Memory B cell (primary cell): ENCODE measurements at regions not wholly inside any gene's neighbourhood (a gene's known extent, or its start where the extent isn't known, plus 50 kb on each side); places are given as distances from the start of the nearest gene placed in this dataset.

Source experiments
- ATAC-seq: fragments of 150-1000 bp; cut with Tn5 transposase; 2 replicates; pipeline ENCODE4 v1.10.0; 2021; ENCODE audit warnings: low read depth, mild to moderate bottlenecking, moderate library complexity
- DNase-seq, 2 donors: peaks; one replicate each; pipeline ENCODE4 v3.0.0; 2022; ENCODE audit warnings: low spot score in 2 of 2
- H3K27ac Mint-ChIP-seq: one replicate; pipeline ENCODE4 v1.8.0; 2022; ENCODE audit warnings: mild to moderate bottlenecking, moderate library complexity, mixed read lengths
- H3K27me3 Mint-ChIP-seq: one replicate; pipeline ENCODE4 v1.8.0; 2022; ENCODE audit warnings: mixed read lengths
- H3K36me3 Mint-ChIP-seq: one replicate; pipeline ENCODE4 v1.8.0; 2022; ENCODE audit warnings: mild to moderate bottlenecking, mixed read lengths
- H3K4me1 Mint-ChIP-seq: one replicate; pipeline ENCODE4 v1.8.0; 2022; ENCODE audit warnings: mixed read lengths
- H3K4me3 Mint-ChIP-seq: one replicate; pipeline ENCODE4 v1.8.0; 2022; ENCODE audit warnings: mild to moderate bottlenecking, moderate library complexity, mixed read lengths
- H3K9me3 Mint-ChIP-seq: one replicate; pipeline ENCODE4 v1.8.0; 2022; ENCODE audit warnings: mixed read lengths

- H3K4me3 Mint-ChIP-seq = no peak overlapping the region
- no peak for ATAC-seq
- H3K27ac Mint-ChIP-seq = no peak overlapping the region
- no peaks in the 10 kb centered on the region for H3K36me3 Mint-ChIP-seq
- H3K9me3 Mint-ChIP-seq = peaks cover 5% of the 10 kb centered on the region
- no peaks in the 10 kb centered on the region for H3K4me1 Mint-ChIP-seq
- H3K27me3 Mint-ChIP-seq = peaks cover 5% of the 10 kb centered on the region
- DNase-seq = no peak
Measured at GRCh38 chr10:47198221-47198620, 101.8 kb upstream of the GDF10 start.

GRCh38 chr10:47205192-47205591 lies 94.8 kb upstream of the GDF10 start:
- no peaks in the 10 kb centered on the region for H3K4me1 Mint-ChIP-seq
- H3K9me3 Mint-ChIP-seq = peaks cover 5% of the 10 kb centered on the region
- no peaks in the 10 kb centered on the region for H3K36me3 Mint-ChIP-seq
- peaks cover 8% of the 10 kb centered on the region for H3K27me3 Mint-ChIP-seq
- no peak overlapping the region for H3K4me3 Mint-ChIP-seq
- no peak overlapping the region for H3K27ac Mint-ChIP-seq
- ATAC-seq = no peak
- no peak for DNase-seq

- no peak for ATAC-seq
- Mint-ChIP-seq H3K9me3 (peaks cover 2% of the 10 kb centered on the region), H3K27me3 (peaks cover 5% of the 10 kb centered on the region), H3K27ac (no peak overlapping the region), H3K4me1 (no peaks in the 10 kb centered on the region), H3K36me3 (peaks cover 2% of the 10 kb centered on the region), H3K4me3 (no peak overlapping the region)
- DNase-seq = no peak
Measured at GRCh38 chr10:47206449-47207280, 93.3 kb upstream of the GDF10 start.

DNA sequence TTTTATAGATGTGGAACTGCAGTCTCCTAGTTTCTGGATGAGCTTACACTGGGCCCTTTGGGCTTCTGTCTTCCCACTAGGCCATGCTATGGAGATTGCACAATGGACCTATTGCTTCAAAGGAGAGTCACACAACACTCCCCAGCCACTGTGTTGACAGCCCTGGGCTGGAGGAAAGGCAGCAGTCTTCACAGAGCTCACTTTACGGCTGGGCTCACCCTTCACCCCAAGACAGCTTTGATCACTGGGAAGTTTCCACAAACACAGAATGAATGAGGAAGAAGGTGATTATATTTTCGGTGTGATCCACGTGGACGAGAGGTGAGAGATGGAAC lies 92.7 kb upstream of the GDF10 start:
- DNase-seq = no peak
- H3K9me3 Mint-ChIP-seq = peaks cover 3% of the 10 kb centered on the region
- no peak overlapping the region for H3K27ac Mint-ChIP-seq
- H3K4me1 Mint-ChIP-seq = no peaks in the 10 kb centered on the region
- peaks cover 2% of the 10 kb centered on the region for H3K36me3 Mint-ChIP-seq
- ATAC-seq = no peak
- peaks cover 5% of the 10 kb centered on the region for H3K27me3 Mint-ChIP-seq
- H3K4me3 Mint-ChIP-seq = no peak overlapping the region

GRCh38 chr10:47207894-47208469 lies 92.0 kb upstream of the GDF10 start:
- Mint-ChIP-seq H3K27me3 (peaks cover 5% of the 10 kb centered on the region), H3K4me1 (no peaks in the 10 kb centered on the region)

DNA sequence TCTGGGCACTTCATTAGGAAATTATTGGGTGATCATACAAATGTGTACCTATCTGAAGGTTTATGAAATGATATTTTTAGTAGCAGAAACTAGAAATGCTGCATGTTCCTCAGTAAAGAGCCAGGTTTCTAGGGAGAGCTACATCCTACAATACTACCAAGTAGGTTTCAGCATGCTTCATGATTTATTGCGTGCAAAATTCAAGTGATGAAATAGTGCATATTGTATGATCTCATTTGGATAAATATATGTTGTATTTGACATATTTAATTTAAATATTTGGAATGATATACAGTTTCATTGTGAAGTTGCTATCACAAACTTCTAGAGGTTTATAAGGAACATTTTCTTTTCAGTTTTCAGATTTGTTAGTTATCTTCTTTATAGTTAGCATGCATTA lies 90.5 kb upstream of the GDF10 start:
- no peak overlapping the region for H3K4me3 Mint-ChIP-seq
- no peaks in the 10 kb centered on the region for H3K4me1 Mint-ChIP-seq
- no peak for ATAC-seq
- peaks cover 5% of the 10 kb centered on the region for H3K27me3 Mint-ChIP-seq
- peaks cover 5% of the 10 kb centered on the region for H3K9me3 Mint-ChIP-seq
- no peak for DNase-seq
- H3K36me3 Mint-ChIP-seq = peaks cover 2% of the 10 kb centered on the region
- no peak overlapping the region for H3K27ac Mint-ChIP-seq

More at GRCh38 chr10:47207894-47208469, 92.0 kb upstream of the GDF10 start:
- H3K9me3 Mint-ChIP-seq = peaks cover 7% of the 10 kb centered on the region
- no peak overlapping the region for H3K4me3 Mint-ChIP-seq
- ATAC-seq (no peak), DNase-seq (no peak)
- H3K27ac Mint-ChIP-seq = no peak overlapping the region
- peaks cover 2% of the 10 kb centered on the region for H3K36me3 Mint-ChIP-seq

DNA sequence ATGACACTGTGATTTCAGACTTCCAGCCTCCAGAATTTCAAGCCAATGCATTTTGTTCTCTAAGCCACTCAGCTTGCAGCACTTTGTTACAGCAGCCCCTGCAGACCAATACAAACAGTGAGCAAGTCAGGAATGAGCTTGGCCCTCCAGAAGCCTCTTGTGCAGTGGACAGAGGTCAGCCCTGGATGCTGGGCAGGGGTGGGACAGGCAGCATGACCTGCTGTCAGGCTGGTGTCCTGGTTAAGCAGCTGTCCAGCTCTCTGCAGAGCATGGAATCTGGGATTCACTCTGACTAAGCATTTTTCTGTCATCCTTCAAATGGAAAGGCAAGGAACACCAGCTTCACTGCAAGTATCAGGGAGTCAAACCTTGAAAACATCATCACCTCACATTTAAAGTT lies 85.5 kb upstream of the GDF10 start:
- H3K4me1 Mint-ChIP-seq = no peaks in the 10 kb centered on the region
- H3K9me3 Mint-ChIP-seq = peaks cover 5% of the 10 kb centered on the region
- peaks cover 2% of the 10 kb centered on the region for H3K36me3 Mint-ChIP-seq
- peaks cover 4% of the 10 kb centered on the region for H3K27me3 Mint-ChIP-seq
- DNase-seq (no peak), ATAC-seq (no peak)
- H3K27ac Mint-ChIP-seq = no peak overlapping the region
- H3K4me3 Mint-ChIP-seq = no peak overlapping the region

GRCh38 chr10:47217113-47217512 lies 82.9 kb upstream of the GDF10 start:
- Mint-ChIP-seq H3K4me3 (no peak overlapping the region), H3K27ac (no peak overlapping the region), H3K4me1 (no peaks in the 10 kb centered on the region), H3K9me3 (peaks cover 4% of the 10 kb centered on the region), H3K27me3 (peaks cover 3% of the 10 kb centered on the region), H3K36me3 (no peaks in the 10 kb centered on the region)
- no peak for DNase-seq
- ATAC-seq = no peak

GRCh38 chr10:47218803-47219202 lies 81.2 kb upstream of the GDF10 start:
- no peak overlapping the region for H3K27ac Mint-ChIP-seq
- ATAC-seq = no peak
- H3K27me3 Mint-ChIP-seq = peaks cover 5% of the 10 kb centered on the region
- H3K9me3 Mint-ChIP-seq = no peaks in the 10 kb centered on the region
- no peak for DNase-seq
- H3K4me3 Mint-ChIP-seq = no peak overlapping the region
- no peaks in the 10 kb centered on the region for H3K36me3 Mint-ChIP-seq
- no peaks in the 10 kb centered on the region for H3K4me1 Mint-ChIP-seq

GRCh38 chr10:47222461-47222860 lies 77.5 kb upstream of the GDF10 start:
- no peaks in the 10 kb centered on the region for H3K9me3 Mint-ChIP-seq
- H3K4me3 Mint-ChIP-seq = no peak overlapping the region
- H3K4me1 Mint-ChIP-seq = no peaks in the 10 kb centered on the region
- no peak for DNase-seq
- no peak for ATAC-seq
- no peak overlapping the region for H3K27ac Mint-ChIP-seq
- no peaks in the 10 kb centered on the region for H3K36me3 Mint-ChIP-seq
- peaks cover 5% of the 10 kb centered on the region for H3K27me3 Mint-ChIP-seq

GRCh38 chr10:47223236-47223635 lies 76.8 kb upstream of the GDF10 start:
- ATAC-seq (no peak), DNase-seq (no peak)
- Mint-ChIP-seq H3K4me3 (no peak overlapping the region), H3K36me3 (peaks cover 2% of the 10 kb centered on the region), H3K9me3 (no peaks in the 10 kb centered on the region), H3K27me3 (peaks cover 6% of the 10 kb centered on the region), H3K27ac (no peak overlapping the region), H3K4me1 (no peaks in the 10 kb centered on the region)

DNA sequence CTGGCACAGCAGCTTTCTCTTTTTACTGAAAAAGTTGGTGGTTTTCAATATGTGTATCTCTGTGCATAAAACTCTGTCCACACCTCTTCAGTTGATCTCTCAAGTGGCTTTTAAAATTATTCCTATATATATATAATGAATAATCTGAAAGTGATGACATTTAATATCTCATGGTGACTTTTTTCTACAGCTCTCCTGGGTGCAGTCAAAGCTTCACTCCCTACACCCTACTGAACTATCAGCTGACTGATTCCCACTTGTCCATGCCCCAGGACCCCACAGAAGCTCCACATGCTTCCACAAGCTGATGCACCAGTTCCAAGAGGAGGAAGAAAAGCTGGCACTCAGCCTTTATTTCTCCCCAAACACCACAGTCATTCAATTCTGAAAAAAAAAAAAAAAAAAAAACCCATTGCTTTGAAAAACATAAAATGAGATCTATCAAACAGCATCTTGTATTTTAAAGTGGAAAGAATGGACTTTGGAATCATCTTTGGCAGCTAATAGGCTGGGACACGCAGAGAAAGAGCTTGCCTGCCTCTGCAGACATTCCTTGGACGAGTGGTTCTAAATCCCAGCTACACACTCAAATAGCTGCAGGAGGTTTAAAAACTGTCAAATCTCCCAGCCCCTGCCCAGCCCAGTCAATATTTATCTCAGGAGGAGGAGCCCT lies 75.3 kb upstream of the GDF10 start:
- ATAC-seq (no peak), DNase-seq (no peak)
- H3K27me3 Mint-ChIP-seq = peaks cover 5% of the 10 kb centered on the region
- peaks cover 6% of the 10 kb centered on the region for H3K36me3 Mint-ChIP-seq
- no peak overlapping the region for H3K27ac Mint-ChIP-seq
- peaks cover 5% of the 10 kb centered on the region for H3K9me3 Mint-ChIP-seq
- H3K4me3 Mint-ChIP-seq = no peak overlapping the region
- H3K4me1 Mint-ChIP-seq = no peaks in the 10 kb centered on the region

GRCh38 chr10:47225219-47225927 lies 74.6 kb upstream of the GDF10 start:
- DNase-seq (no peak), ATAC-seq (no peak)
- peaks cover 6% of the 10 kb centered on the region for H3K36me3 Mint-ChIP-seq
- H3K4me1 Mint-ChIP-seq = no peaks in the 10 kb centered on the region
- no peak overlapping the region for H3K4me3 Mint-ChIP-seq
- peaks cover 5% of the 10 kb centered on the region for H3K9me3 Mint-ChIP-seq
- peaks cover 5% of the 10 kb centered on the region for H3K27me3 Mint-ChIP-seq
- no peak overlapping the region for H3K27ac Mint-ChIP-seq
